ENCODE measurements at regions not wholly inside any gene's neighbourhood (a gene's known extent, or its start where the extent isn't known, plus 50 kb on each side); places are given as distances from the start of the nearest gene placed in this dataset.
A peak's percentile ranks its signal among the peaks of the same experiment; 100 is the strongest.
"Not testable (repeated sequence)": the region's sequence is repeated elsewhere in the genome, so short reads cannot be mapped to it uniquely, and the experiment has no call there.

GRCh38 chr17:20877384-20877783, 165.4 kb downstream of the USP22 start:
- intact Hi-C loops (cut with micrococcal nuclease); H3K27ac Mint-ChIP-seq (ENCODE audit: low read depth, unreplicated experiment); H3K4me1 Mint-ChIP-seq (ENCODE audit: insufficient read depth, unreplicated experiment); BruUV-seq (replicated peaks); DNase-seq (ENCODE audit: unreplicated experiment); H3K36me3 Mint-ChIP-seq (ENCODE audit: insufficient read depth, unreplicated experiment); H3K9me3 Mint-ChIP-seq (ENCODE audit: unreplicated experiment); H3K4me3 Mint-ChIP-seq (ENCODE audit: unreplicated experiment): not testable (repeated sequence)
- ChIA-PET POLR2A (interaction anchor here (0.6 kb wide), 1 partner anchor 903 kb away, joined by 3 read pairs; no protein-coding TSS in a partner anchor), CTCF (interaction anchor here (0.6 kb wide), 1 partner anchor 28 kb away, joined by 4 read pairs; no protein-coding TSS in a partner anchor)
- peaks cover 18% of the 10 kb centered on the region for H3K27me3 Mint-ChIP-seq (ENCODE audit: insufficient read depth, unreplicated experiment)

- no TSS peak for BruUV-seq (replicated peaks)
- ChIA-PET POLR2A (no interaction called here), CTCF (no interaction called here)
- peaks cover 21% of the 10 kb centered on the region for H3K27me3 Mint-ChIP-seq (ENCODE audit: insufficient read depth, unreplicated experiment)
- no peaks in the 10 kb centered on the region for H3K4me1 Mint-ChIP-seq (ENCODE audit: insufficient read depth, unreplicated experiment)
- DNase-seq (ENCODE audit: unreplicated experiment) = no peak
- H3K4me3 Mint-ChIP-seq (ENCODE audit: unreplicated experiment) = no peak overlapping the region
- H3K9me3 Mint-ChIP-seq (ENCODE audit: unreplicated experiment) = no peaks in the 10 kb centered on the region
- H3K27ac Mint-ChIP-seq (ENCODE audit: low read depth, unreplicated experiment) = no peak overlapping the region
- no peaks in the 10 kb centered on the region for H3K36me3 Mint-ChIP-seq (ENCODE audit: insufficient read depth, unreplicated experiment)
- intact Hi-C loops (cut with micrococcal nuclease) = no loop called here
- no peak for TF ChIP-seq CTCF (IDR thresholded peaks at IDR 0.05; ENCODE audit: unreplicated experiment)
These were observed 152.5 kb downstream of the USP22 start for GRCh38 chr17:20890338-20890737.

- BruUV-seq (replicated peaks); H3K27me3 Mint-ChIP-seq (ENCODE audit: insufficient read depth, unreplicated experiment); H3K27ac Mint-ChIP-seq (ENCODE audit: low read depth, unreplicated experiment); intact Hi-C loops (cut with micrococcal nuclease); DNase-seq (ENCODE audit: unreplicated experiment); POLR2A ChIA-PET; H3K36me3 Mint-ChIP-seq (ENCODE audit: insufficient read depth, unreplicated experiment); CTCF ChIA-PET; H3K9me3 Mint-ChIP-seq (ENCODE audit: unreplicated experiment); H3K4me1 Mint-ChIP-seq (ENCODE audit: insufficient read depth, unreplicated experiment); H3K4me3 Mint-ChIP-seq (ENCODE audit: unreplicated experiment): not testable (repeated sequence)
These were observed 147.4 kb downstream of the USP22 start for GRCh38 chr17:20895426-20895825.

- no peak overlapping the region for H3K27ac Mint-ChIP-seq (ENCODE audit: low read depth, unreplicated experiment)
- CTCF ChIA-PET = interaction anchor here (0.7 kb wide), 1 partner anchor 777 kb away, joined by 5 read pairs; no protein-coding TSS in a partner anchor
- no peak overlapping the region for H3K4me3 Mint-ChIP-seq (ENCODE audit: unreplicated experiment)
- peak; percentile 8 for DNase-seq (ENCODE audit: unreplicated experiment)
- no peak for TF ChIP-seq CTCF (IDR thresholded peaks at IDR 0.05; ENCODE audit: unreplicated experiment)
- POLR2A ChIA-PET = no interaction called here
- H3K36me3 Mint-ChIP-seq (ENCODE audit: insufficient read depth, unreplicated experiment) = no peaks in the 10 kb centered on the region
- H3K27me3 Mint-ChIP-seq (ENCODE audit: insufficient read depth, unreplicated experiment) = no peaks in the 10 kb centered on the region
- no peaks in the 10 kb centered on the region for H3K9me3 Mint-ChIP-seq (ENCODE audit: unreplicated experiment)
- intact Hi-C loops (cut with micrococcal nuclease) = no loop called here
- H3K4me1 Mint-ChIP-seq (ENCODE audit: insufficient read depth, unreplicated experiment) = no peaks in the 10 kb centered on the region
- BruUV-seq (replicated peaks) = no TSS peak
These were observed 146.6 kb downstream of the USP22 start for GRCh38 chr17:20896153-20896649.

- intact Hi-C loops (cut with micrococcal nuclease); POLR2A ChIA-PET; H3K4me3 Mint-ChIP-seq (ENCODE audit: unreplicated experiment); H3K36me3 Mint-ChIP-seq (ENCODE audit: insufficient read depth, unreplicated experiment); H3K9me3 Mint-ChIP-seq (ENCODE audit: unreplicated experiment); H3K4me1 Mint-ChIP-seq (ENCODE audit: insufficient read depth, unreplicated experiment); DNase-seq (ENCODE audit: unreplicated experiment); CTCF ChIA-PET; H3K27ac Mint-ChIP-seq (ENCODE audit: low read depth, unreplicated experiment); BruUV-seq (replicated peaks); H3K27me3 Mint-ChIP-seq (ENCODE audit: insufficient read depth, unreplicated experiment): not testable (repeated sequence)
These were observed 144.1 kb downstream of the USP22 start for GRCh38 chr17:20898726-20899125.

GRCh38 chr17:20902496-20902895, 140.3 kb downstream of the USP22 start:
- BruUV-seq (replicated peaks); DNase-seq (ENCODE audit: unreplicated experiment); H3K27me3 Mint-ChIP-seq (ENCODE audit: insufficient read depth, unreplicated experiment); H3K27ac Mint-ChIP-seq (ENCODE audit: low read depth, unreplicated experiment); H3K9me3 Mint-ChIP-seq (ENCODE audit: unreplicated experiment); H3K36me3 Mint-ChIP-seq (ENCODE audit: insufficient read depth, unreplicated experiment); POLR2A ChIA-PET; CTCF ChIA-PET; H3K4me1 Mint-ChIP-seq (ENCODE audit: insufficient read depth, unreplicated experiment); intact Hi-C loops (cut with micrococcal nuclease); H3K4me3 Mint-ChIP-seq (ENCODE audit: unreplicated experiment): not testable (repeated sequence)

- peak; percentile 27 for DNase-seq (ENCODE audit: unreplicated experiment)
- ChIA-PET POLR2A (interaction anchor here (0.7 kb wide), 1 partner anchor 34 kb away, joined by 3 read pairs; no protein-coding TSS in a partner anchor), CTCF (interaction anchor here (0.7 kb wide), 1 partner anchor 90 kb away, joined by 5 read pairs; no protein-coding TSS in a partner anchor)
- BruUV-seq (replicated peaks); H3K4me1 Mint-ChIP-seq (ENCODE audit: insufficient read depth, unreplicated experiment); H3K4me3 Mint-ChIP-seq (ENCODE audit: unreplicated experiment); H3K27me3 Mint-ChIP-seq (ENCODE audit: insufficient read depth, unreplicated experiment); H3K36me3 Mint-ChIP-seq (ENCODE audit: insufficient read depth, unreplicated experiment); intact Hi-C loops (cut with micrococcal nuclease); H3K27ac Mint-ChIP-seq (ENCODE audit: low read depth, unreplicated experiment); H3K9me3 Mint-ChIP-seq (ENCODE audit: unreplicated experiment): not testable (repeated sequence)
These were observed 139.3 kb downstream of the USP22 start for GRCh38 chr17:20903549-20903948.
